SK-N-SH treated with all-trans-retinoic acid at 6 μM for 48 hours (cell line): ENCODE measurements at regions not wholly inside any gene's neighbourhood (a gene's known extent, or its start where the extent isn't known, plus 50 kb on each side); places are given as distances from the start of the nearest gene placed in this dataset.

Experiments used
- ARNTL ChIP-seq: fragments of 450-650 bp; formaldehyde crosslinking; IDR thresholded peaks from 2 replicates; pipeline ENCODE4 v1.5.0; 2020; ENCODE audit warnings: low read depth, mild to moderate bottlenecking, moderate library complexity, borderline replicate concordance
- ESRRG ChIP-seq: fragments of 250-450 bp; sonication (Bioruptor Pico); IDR thresholded peaks from 2 replicates; pipeline ENCODE4 v1.6.1; 2021; ENCODE audit warnings: mild to moderate bottlenecking
- RARB ChIP-seq: fragments of 250-450 bp; sonication (Bioruptor Pico); IDR thresholded peaks from 2 replicates; pipeline ENCODE4 v1.8.0; 2021; ENCODE audit warnings: mild to moderate bottlenecking, moderate library complexity
- TCF4 ChIP-seq: fragments of 250-450 bp; sonication (Bioruptor Pico); IDR thresholded peaks from 2 replicates; pipeline ENCODE4 v1.8.0; 2021; ENCODE audit warnings: mild to moderate bottlenecking, moderate library complexity, borderline replicate concordance
- ZC3H10 ChIP-seq: fragments of 250-450 bp; sonication (Bioruptor Pico); IDR thresholded peaks from 2 replicates; pipeline ENCODE4 v1.5.1; 2021; ENCODE audit warnings: mild to moderate bottlenecking, moderate library complexity
- ZFP3 ChIP-seq: fragments of 250-450 bp; sonication (Bioruptor Pico); IDR thresholded peaks from 2 replicates; pipeline ENCODE4 v1.5.0; 2020; ENCODE audit warnings: mild to moderate bottlenecking, moderate library complexity
- ZFP30 ChIP-seq: fragments of 450-650 bp; formaldehyde crosslinking; IDR thresholded peaks from 2 replicates; pipeline ENCODE4 v1.5.0; 2022; ENCODE audit warnings: mild to moderate bottlenecking, moderate library complexity
- ZNF565 ChIP-seq: fragments of 450-650 bp; formaldehyde crosslinking; conservative IDR thresholded peaks from 2 replicates; pipeline ENCODE4 v1.5.0; 2020; ENCODE audit warnings: low read depth, mild to moderate bottlenecking, moderate library complexity
- ZNF8 ChIP-seq: fragments of 450-650 bp; formaldehyde crosslinking; IDR thresholded peaks from 2 replicates; pipeline ENCODE4 v1.5.0; 2020; ENCODE audit warnings: mild to moderate bottlenecking, moderate library complexity
- TF ChIP-seq, protein P1 (sequence below): fragments of 250-450 bp; sonication (Bioruptor Pico); IDR thresholded peaks from 2 replicates; pipeline ENCODE4 v1.5.1; 2020; ENCODE audit warnings: low read depth, mild to moderate bottlenecking, moderate library complexity
- TF ChIP-seq, protein P2 (sequence below): fragments of 250-450 bp; sonication (Bioruptor Pico); IDR thresholded peaks from 2 replicates; pipeline ENCODE4 v1.5.1; 2021; ENCODE audit warnings: mild to moderate bottlenecking, moderate library complexity
- TF ChIP-seq, protein P3 (sequence below): fragments of 250-450 bp; sonication (Bioruptor Pico); IDR thresholded peaks from 2 replicates; pipeline ENCODE4 v1.8.0; 2020; ENCODE audit warnings: mild to moderate bottlenecking, moderate library complexity, borderline replicate concordance

DNA sequence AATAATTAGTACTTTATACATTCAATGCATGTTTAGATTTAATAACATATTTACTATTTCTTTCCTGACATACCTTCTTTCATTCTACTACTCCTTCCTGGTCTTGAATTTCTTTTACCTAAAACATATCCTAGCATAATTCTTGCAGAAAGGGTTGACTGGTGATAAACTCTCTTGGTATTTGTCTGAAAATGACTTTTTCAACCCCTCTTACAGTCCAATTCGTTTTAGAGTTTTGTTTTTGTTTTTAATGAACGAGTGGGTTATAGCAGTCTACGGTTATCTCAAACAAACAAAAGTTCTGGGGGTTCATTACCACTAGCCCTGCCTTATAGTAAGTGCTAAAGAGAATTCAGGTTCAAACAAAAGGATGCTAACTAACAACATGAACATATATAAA, 69.6 kb upstream of the ALDH1B1 start:
- TF ChIP-seq ARNTL (CRISPR knock-in tag) (no peak), ZFP3 (CRISPR knock-in tag) (no peak), ZNF565 (CRISPR knock-in tag) (no peak), ZC3H10 (CRISPR knock-in tag) (no peak), ZNF8 (CRISPR knock-in tag) (no peak), RARB (CRISPR knock-in tag) (no peak), ZFP30 (CRISPR knock-in tag) (no peak), ESRRG (CRISPR knock-in tag) (no peak), TCF4 (no peak)
- TF ChIP-seq, protein P1, sequence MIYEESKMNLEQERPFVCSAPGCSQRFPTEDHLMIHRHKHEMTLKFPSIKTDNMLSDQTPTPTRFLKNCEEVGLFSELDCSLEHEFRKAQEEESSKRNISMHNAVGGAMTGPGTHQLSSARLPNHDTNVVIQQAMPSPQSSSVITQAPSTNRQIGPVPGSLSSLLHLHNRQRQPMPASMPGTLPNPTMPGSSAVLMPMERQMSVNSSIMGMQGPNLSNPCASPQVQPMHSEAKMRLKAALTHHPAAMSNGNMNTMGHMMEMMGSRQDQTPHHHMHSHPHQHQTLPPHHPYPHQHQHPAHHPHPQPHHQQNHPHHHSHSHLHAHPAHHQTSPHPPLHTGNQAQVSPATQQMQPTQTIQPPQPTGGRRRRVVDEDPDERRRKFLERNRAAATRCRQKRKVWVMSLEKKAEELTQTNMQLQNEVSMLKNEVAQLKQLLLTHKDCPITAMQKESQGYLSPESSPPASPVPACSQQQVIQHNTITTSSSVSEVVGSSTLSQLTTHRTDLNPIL (CRISPR knock-in tag) = no peak
- TF ChIP-seq, protein P2, sequence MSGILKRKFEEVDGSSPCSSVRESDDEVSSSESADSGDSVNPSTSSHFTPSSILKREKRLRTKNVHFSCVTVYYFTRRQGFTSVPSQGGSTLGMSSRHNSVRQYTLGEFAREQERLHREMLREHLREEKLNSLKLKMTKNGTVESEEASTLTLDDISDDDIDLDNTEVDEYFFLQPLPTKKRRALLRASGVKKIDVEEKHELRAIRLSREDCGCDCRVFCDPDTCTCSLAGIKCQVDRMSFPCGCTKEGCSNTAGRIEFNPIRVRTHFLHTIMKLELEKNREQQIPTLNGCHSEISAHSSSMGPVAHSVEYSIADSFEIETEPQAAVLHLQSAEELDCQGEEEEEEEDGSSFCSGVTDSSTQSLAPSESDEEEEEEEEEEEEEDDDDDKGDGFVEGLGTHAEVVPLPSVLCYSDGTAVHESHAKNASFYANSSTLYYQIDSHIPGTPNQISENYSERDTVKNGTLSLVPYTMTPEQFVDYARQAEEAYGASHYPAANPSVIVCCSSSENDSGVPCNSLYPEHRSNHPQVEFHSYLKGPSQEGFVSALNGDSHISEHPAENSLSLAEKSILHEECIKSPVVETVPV = no peak
- TF ChIP-seq, protein P3, sequence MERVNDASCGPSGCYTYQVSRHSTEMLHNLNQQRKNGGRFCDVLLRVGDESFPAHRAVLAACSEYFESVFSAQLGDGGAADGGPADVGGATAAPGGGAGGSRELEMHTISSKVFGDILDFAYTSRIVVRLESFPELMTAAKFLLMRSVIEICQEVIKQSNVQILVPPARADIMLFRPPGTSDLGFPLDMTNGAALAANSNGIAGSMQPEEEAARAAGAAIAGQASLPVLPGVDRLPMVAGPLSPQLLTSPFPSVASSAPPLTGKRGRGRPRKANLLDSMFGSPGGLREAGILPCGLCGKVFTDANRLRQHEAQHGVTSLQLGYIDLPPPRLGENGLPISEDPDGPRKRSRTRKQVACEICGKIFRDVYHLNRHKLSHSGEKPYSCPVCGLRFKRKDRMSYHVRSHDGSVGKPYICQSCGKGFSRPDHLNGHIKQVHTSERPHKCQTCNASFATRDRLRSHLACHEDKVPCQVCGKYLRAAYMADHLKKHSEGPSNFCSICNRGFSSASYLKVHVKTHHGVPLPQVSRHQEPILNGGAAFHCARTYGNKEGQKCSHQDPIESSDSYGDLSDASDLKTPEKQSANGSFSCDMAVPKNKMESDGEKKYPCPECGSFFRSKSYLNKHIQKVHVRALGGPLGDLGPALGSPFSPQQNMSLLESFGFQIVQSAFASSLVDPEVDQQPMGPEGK = no peak
